SK-N-SH treated with all-trans-retinoic acid at 6 μM for 48 hours (cell line): ENCODE measurements at regions not wholly inside any gene's neighbourhood (a gene's known extent, or its start where the extent isn't known, plus 50 kb on each side); places are given as distances from the start of the nearest gene placed in this dataset.

Experiments
- ARNTL ChIP-seq: fragments of 450-650 bp; formaldehyde crosslinking; IDR thresholded peaks from 2 replicates; pipeline ENCODE4 v1.5.0; 2020; ENCODE audit warnings: low read depth, mild to moderate bottlenecking, moderate library complexity, borderline replicate concordance
- BACH2 ChIP-seq: fragments of 250-450 bp; sonication (Bioruptor Pico); IDR thresholded peaks from 2 replicates; pipeline ENCODE4 v1.9.0; 2021; ENCODE audit warnings: mild to moderate bottlenecking, borderline replicate concordance
- CREB5 ChIP-seq: fragments of 250-450 bp; sonication (Bioruptor Pico); IDR thresholded peaks from 2 replicates; pipeline ENCODE4 v1.5.1; 2020; ENCODE audit warnings: low read depth, mild to moderate bottlenecking, moderate library complexity
- CSDC2 ChIP-seq: fragments of 250-450 bp; sonication (Bioruptor Pico); IDR thresholded peaks from 2 replicates; pipeline ENCODE4 v1.5.0; 2020; ENCODE audit warnings: mild to moderate bottlenecking, moderate library complexity
- CSRNP3 ChIP-seq: fragments of 250-450 bp; sonication (Bioruptor Pico); IDR thresholded peaks from 2 replicates; pipeline ENCODE4 v1.5.1; 2021; ENCODE audit warnings: mild to moderate bottlenecking, moderate library complexity
- ESRRG ChIP-seq: fragments of 250-450 bp; sonication (Bioruptor Pico); IDR thresholded peaks from 2 replicates; pipeline ENCODE4 v1.6.1; 2021; ENCODE audit warnings: mild to moderate bottlenecking
- ISL1 ChIP-seq: fragments of 250-450 bp; sonication (Bioruptor Pico); IDR thresholded peaks from 2 replicates; pipeline ENCODE4 v2.1.2; 2022; ENCODE audit warnings: mild to moderate bottlenecking, moderate library complexity
- PATZ1 ChIP-seq: fragments of 250-450 bp; sonication (Bioruptor Pico); IDR thresholded peaks from 2 replicates; pipeline ENCODE4 v1.8.0; 2020; ENCODE audit warnings: mild to moderate bottlenecking, moderate library complexity, borderline replicate concordance
- PPARA ChIP-seq: fragments of 250-450 bp; sonication (Bioruptor Pico); IDR thresholded peaks from 2 replicates; pipeline ENCODE4 v1.5.0; 2020; ENCODE audit warnings: mild to moderate bottlenecking, borderline replicate concordance
- TCF4 ChIP-seq: fragments of 250-450 bp; sonication (Bioruptor Pico); IDR thresholded peaks from 2 replicates; pipeline ENCODE4 v1.8.0; 2021; ENCODE audit warnings: mild to moderate bottlenecking, moderate library complexity, borderline replicate concordance
- TOX ChIP-seq: fragments of 250-450 bp; sonication (Bioruptor Pico); IDR thresholded peaks from 2 replicates; pipeline ENCODE4 v1.8.0; 2021; ENCODE audit warnings: mild to moderate bottlenecking, moderate library complexity, borderline replicate concordance
- ZC3H10 ChIP-seq: fragments of 250-450 bp; sonication (Bioruptor Pico); IDR thresholded peaks from 2 replicates; pipeline ENCODE4 v1.5.1; 2021; ENCODE audit warnings: mild to moderate bottlenecking, moderate library complexity
- ZFP30 ChIP-seq: fragments of 450-650 bp; formaldehyde crosslinking; IDR thresholded peaks from 2 replicates; pipeline ENCODE4 v1.5.0; 2022; ENCODE audit warnings: mild to moderate bottlenecking, moderate library complexity
- ZNF8 ChIP-seq: fragments of 450-650 bp; formaldehyde crosslinking; IDR thresholded peaks from 2 replicates; pipeline ENCODE4 v1.5.0; 2020; ENCODE audit warnings: mild to moderate bottlenecking, moderate library complexity

DNA sequence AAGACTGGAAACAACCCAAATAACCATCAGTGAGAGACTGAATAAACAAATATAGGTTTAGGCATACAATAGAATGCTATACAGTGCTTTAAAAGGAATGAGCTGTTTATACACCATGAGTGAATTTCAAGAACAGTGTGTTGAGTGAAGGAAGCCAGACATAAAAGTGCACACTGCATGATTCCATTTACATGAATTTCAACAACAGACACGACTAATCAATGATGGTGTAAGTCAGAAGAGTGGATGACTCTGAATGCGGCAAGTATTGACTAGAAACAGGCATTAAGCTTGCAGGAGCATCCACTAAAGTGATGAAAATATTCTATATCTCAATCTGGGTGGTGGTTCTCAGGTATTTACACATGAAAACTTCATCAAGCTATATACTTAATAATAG is 142.7 kb upstream of the SLC39A10 start:
- no peak for TF ChIP-seq CSRNP3 (CRISPR knock-in tag)
- no peak for TF ChIP-seq BACH2
- TF ChIP-seq ZFP30: no peak
- TF ChIP-seq ISL1 (CRISPR knock-in tag): no peak
- TF ChIP-seq PATZ1 (CRISPR knock-in tag): no peak
- no peak for TF ChIP-seq TOX (CRISPR knock-in tag)
- no peak for TF ChIP-seq ZC3H10
- TF ChIP-seq ARNTL (CRISPR knock-in tag): no peak
- no peak for TF ChIP-seq CREB5
- TF ChIP-seq CSDC2 (CRISPR knock-in tag): no peak
- TF ChIP-seq PPARA (CRISPR knock-in tag): no peak
- TF ChIP-seq TCF4 (CRISPR knock-in tag): no peak
- no peak for TF ChIP-seq ZNF8 (CRISPR knock-in tag)
- TF ChIP-seq ESRRG (CRISPR knock-in tag): no peak
